ENCODE measurements at regions not wholly inside any gene's neighbourhood (a gene's known extent, or its start where the extent isn't known, plus 50 kb on each side); places are given as distances from the start of the nearest gene placed in this dataset.
A peak's percentile ranks its signal among the peaks of the same experiment; 100 is the strongest.

DNA sequence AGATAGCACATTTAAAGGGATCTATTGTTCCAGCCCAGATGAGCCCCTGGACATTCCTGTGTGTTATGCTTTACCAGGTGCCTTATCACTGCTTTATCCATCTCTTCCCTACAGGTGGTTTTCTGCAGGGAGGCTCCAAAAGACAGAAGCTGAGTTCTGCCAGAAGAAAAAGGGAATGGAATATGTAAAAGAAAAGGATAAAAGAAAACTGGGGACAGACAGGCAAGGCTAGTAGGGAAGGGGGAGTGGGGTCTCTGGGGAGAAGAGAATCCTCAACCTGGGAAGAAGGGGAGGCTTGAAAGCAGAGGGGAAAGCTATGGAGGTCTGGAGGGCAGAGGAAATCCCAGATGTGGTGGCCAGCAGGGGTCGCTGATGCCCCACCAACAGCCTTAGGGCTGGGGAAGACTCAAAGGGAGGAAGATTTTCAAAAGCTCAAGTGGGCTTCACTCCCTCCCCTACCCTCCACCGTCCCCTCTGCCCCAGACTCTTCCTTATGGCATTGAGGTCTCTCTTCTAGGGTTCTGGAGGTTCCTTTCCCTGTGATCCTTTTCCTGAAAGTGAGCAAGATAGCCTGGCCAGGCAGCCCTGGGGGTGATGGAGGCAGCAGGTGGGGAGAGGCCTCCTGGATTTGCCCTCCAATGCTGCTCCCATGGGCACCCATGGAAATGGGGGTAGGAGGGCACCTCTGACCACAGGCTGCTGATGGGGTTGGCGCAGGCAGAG, 178.1 kb upstream of the PKDCC start:
- no peak overlapping the region for H3K4me3 ChIP-seq
- peak; percentile 88 for DNase-seq
- intact Hi-C loops (cut with DNase I; ENCODE audit: low total_unique reads), result loop anchor here (5.0 kb wide), 1 partner anchor 218 kb away; no protein-coding TSS in a partner anchor
- no peaks in the 10 kb centered on the region for H3K36me3 ChIP-seq
- H3K4me1 ChIP-seq, result peaks cover 0 to 24% (median 0%) of the 10 kb centered on the region in 6 donors
- H3K27ac ChIP-seq, result no peak overlapping the region
- H3K27me3 ChIP-seq (replicated peaks in 1 of 7), result peaks cover 0 to 7% (median 0%) of the 10 kb centered on the region in 7 donors
- H3K9me3 ChIP-seq, result no peaks in the 10 kb centered on the region
- TF ChIP-seq, protein P1, sequence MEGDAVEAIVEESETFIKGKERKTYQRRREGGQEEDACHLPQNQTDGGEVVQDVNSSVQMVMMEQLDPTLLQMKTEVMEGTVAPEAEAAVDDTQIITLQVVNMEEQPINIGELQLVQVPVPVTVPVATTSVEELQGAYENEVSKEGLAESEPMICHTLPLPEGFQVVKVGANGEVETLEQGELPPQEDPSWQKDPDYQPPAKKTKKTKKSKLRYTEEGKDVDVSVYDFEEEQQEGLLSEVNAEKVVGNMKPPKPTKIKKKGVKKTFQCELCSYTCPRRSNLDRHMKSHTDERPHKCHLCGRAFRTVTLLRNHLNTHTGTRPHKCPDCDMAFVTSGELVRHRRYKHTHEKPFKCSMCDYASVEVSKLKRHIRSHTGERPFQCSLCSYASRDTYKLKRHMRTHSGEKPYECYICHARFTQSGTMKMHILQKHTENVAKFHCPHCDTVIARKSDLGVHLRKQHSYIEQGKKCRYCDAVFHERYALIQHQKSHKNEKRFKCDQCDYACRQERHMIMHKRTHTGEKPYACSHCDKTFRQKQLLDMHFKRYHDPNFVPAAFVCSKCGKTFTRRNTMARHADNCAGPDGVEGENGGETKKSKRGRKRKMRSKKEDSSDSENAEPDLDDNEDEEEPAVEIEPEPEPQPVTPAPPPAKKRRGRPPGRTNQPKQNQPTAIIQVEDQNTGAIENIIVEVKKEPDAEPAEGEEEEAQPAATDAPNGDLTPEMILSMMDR (IDR thresholded peaks at IDR 0.05 in 8 of 11, conservative IDR thresholded peaks at IDR 0.05 in 3 of 11), result peak; percentile 25 to 88 (median 80)
- no peak for TF ChIP-seq POLR2AphosphoS5 (IDR thresholded peaks at IDR 0.05)
- 24 to 36% (median 29%) methylated on average over 3 of the region's 3 CpGs for WGBS, 5 donors

DNA sequence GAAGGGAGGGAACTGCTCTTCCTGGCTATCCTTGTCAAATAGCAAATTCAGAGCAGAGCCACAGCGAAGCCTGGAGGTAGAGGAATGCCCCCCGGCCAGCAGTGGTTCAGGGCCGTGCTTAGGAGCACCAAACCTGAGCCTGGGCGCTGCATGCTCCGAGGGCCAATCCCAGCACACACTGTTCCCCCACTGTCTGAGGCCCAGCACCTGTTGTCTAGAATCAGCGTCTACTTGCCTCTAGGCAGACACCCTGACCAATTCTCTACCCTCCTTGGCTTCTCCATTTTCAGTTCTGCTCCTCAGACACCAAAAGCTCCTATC, 177.6 kb upstream of the PKDCC start:
- Histone ChIP-seq H3K27ac (no peak overlapping the region), H3K27me3 (replicated peaks in 1 of 7) (peaks cover 0 to 7% (median 0%) of the 10 kb centered on the region in 7 donors), H3K4me1 (peaks cover 0 to 24% (median 0%) of the 10 kb centered on the region in 6 donors), H3K36me3 (no peaks in the 10 kb centered on the region), H3K4me3 (no peak overlapping the region), H3K9me3 (no peaks in the 10 kb centered on the region)
- 77 to 91% (median 84%) methylated on average over 5 to 6 of the region's 6 CpGs for WGBS, 5 donors
- no peak for DNase-seq
- intact Hi-C loops (cut with DNase I; ENCODE audit: low total_unique reads), result no loop called here
- TF ChIP-seq, protein P1 (IDR thresholded peaks at IDR 0.05 in 8 of 11, conservative IDR thresholded peaks at IDR 0.05 in 3 of 11), result no peak
- no peak for TF ChIP-seq POLR2AphosphoS5 (IDR thresholded peaks at IDR 0.05)
- TF ChIP-seq POLR2A (IDR thresholded peaks at IDR 0.05), result no peak

DNA sequence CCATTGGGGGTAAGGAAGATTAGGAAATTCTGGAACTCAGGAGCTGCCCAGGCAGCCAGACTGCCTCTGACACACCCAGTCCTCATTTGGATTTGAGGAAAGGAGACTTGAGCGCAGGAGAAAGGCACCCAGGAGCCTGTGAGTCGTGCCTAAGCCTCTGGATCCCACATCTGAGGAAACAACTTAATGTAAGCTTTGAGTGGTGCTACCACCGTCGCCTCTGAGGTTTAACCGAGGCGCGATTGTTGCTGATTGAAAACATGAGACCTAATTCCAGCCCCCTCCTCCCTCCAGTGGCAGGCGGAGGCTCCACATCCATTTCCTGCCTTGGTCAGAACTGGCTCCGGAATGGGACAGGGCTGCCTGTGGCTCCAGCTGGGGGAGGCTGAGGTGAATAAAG, 176.7 kb upstream of the PKDCC start:
- Histone ChIP-seq H3K4me3 (no peak overlapping the region), H3K4me1 (peaks cover 0 to 24% (median 0%) of the 10 kb centered on the region in 6 donors), H3K36me3 (no peaks in the 10 kb centered on the region), H3K9me3 (no peaks in the 10 kb centered on the region), H3K27ac (no peak overlapping the region), H3K27me3 (replicated peaks in 1 of 7) (peaks cover 0 to 7% (median 0%) of the 10 kb centered on the region in 7 donors)
- no peak for DNase-seq
- WGBS, 5 donors, result 41 to 77% (median 48%) methylated on average over 9 of the region's 9 CpGs
- intact Hi-C loops (cut with DNase I; ENCODE audit: low total_unique reads), result no loop called here
- TF ChIP-seq, protein P1 (IDR thresholded peaks at IDR 0.05 in 8 of 11, conservative IDR thresholded peaks at IDR 0.05 in 3 of 11), result peak in 6 of 11 experiments; percentile 7 to 30 (median 18)
- TF ChIP-seq POLR2AphosphoS5 (IDR thresholded peaks at IDR 0.05), result no peak
- no peak for TF ChIP-seq POLR2A (IDR thresholded peaks at IDR 0.05)

DNA sequence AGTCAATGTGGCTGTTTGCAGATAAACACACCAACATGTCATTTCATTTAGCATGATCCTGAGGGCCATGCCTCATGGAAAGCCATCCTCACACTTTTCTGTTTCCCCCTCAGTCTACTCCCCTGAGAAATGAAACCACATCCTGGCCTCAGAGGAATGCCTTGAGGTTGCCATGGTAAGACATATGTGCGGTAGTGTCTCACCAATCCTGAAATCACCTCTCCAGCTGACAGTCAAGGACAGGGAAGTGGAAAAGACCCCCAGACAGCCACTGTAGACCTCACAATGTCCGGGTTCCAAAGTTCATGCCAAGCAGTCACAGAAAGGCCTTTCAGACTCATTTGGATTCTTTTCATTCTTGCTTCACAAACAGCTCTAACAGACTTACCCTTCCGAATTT, 175.2 kb upstream of the PKDCC start:
- WGBS, 5 donors, result 52 to 71% (median 64%) methylated on average over 3 of the region's 3 CpGs

More for the DNA sequence above, 175.2 kb upstream of the PKDCC start:
- no peak overlapping the region for H3K4me3 ChIP-seq
- TF ChIP-seq POLR2AphosphoS5 (IDR thresholded peaks at IDR 0.05), result no peak
- TF ChIP-seq, protein P1 (IDR thresholded peaks at IDR 0.05 in 8 of 11, conservative IDR thresholded peaks at IDR 0.05 in 3 of 11), result no peak
- TF ChIP-seq POLR2A (IDR thresholded peaks at IDR 0.05), result no peak
- H3K9me3 ChIP-seq, result no peaks in the 10 kb centered on the region
- intact Hi-C loops (cut with DNase I; ENCODE audit: low total_unique reads), result no loop called here
- H3K36me3 ChIP-seq, result no peaks in the 10 kb centered on the region
- peaks cover 0 to 24% (median 0%) of the 10 kb centered on the region in 6 donors for H3K4me1 ChIP-seq
- H3K27ac ChIP-seq, result no peak overlapping the region
- peaks cover 0 to 7% (median 0%) of the 10 kb centered on the region in 7 donors for H3K27me3 ChIP-seq (replicated peaks in 1 of 7)
- DNase-seq, result no peak
